ENCODE measurements at regions not wholly inside any gene's neighbourhood (a gene's known extent, or its start where the extent isn't known, plus 50 kb on each side); places are given as distances from the start of the nearest gene placed in this dataset.

DNA sequence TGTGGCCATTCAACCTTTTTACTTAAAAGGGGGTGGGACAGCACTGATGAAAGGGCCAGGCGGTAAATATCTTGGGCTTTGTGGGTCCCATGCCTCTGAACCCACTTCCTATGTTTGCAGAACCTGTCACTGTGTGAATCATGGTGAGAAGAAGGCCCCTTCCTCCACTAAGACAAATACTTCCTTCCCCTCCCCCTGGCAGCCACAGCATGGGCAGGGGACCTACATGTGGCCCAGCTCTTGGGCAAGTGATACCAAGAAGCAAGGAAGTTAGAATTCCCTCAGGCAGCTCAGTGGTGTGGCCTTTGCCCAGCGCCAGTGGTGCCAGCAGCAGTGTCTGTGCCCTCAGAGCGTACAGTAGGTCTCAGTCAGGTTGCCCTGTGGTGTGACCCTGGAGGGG lies 168.6 kb downstream of the TRIM33 start:
- ATAC-seq, result no peak
- H3K9ac ChIP-seq (ENCODE audit: low read length), result no peak overlapping the region
- no peak overlapping the region for H3K4me2 ChIP-seq (ENCODE audit: low read length)
- intact Hi-C loops (cut with micrococcal nuclease), result no loop called here
- no peaks in the 10 kb centered on the region for H3K79me2 ChIP-seq (ENCODE audit: insufficient read depth, low read length)
- H3K4me3 ChIP-seq (replicated peaks in 1 of 2; ENCODE audit: low read depth in 1 of 2, low read length in 2 of 2), result no peak overlapping the region
- H4K20me1 ChIP-seq (ENCODE audit: insufficient read depth), result no peaks in the 10 kb centered on the region
- H3K4me1 ChIP-seq (ENCODE audit: control insufficient read depth in 1 of 2, insufficient read depth in 2 of 2, low read length in 2 of 2), result peaks cover 0 to 11% of the 10 kb centered on the region in 2 experiments; a peak in 1 of 4 replicates
- H3K9me2 ChIP-seq (ENCODE audit: insufficient read depth), result no peaks in the 10 kb centered on the region
- H3K27ac ChIP-seq (ENCODE audit: low read depth, low read length), result no peak overlapping the region
- no peak overlapping the region for H2AFZ ChIP-seq (ENCODE audit: low read depth, low read length, poor library complexity, severe bottlenecking)
- H3K9me3 ChIP-seq (ENCODE audit: control insufficient read depth in 1 of 2, insufficient read depth in 1 of 2, low read depth in 1 of 2, low read length in 2 of 2), result no peaks in the 10 kb centered on the region
- ChIA-PET CTCF (no interaction called here), POLR2A (no interaction called here), RAD21 (ENCODE audit: low non-redundant PET in 1 of 2, low total read pairs in 2 of 2, uncharacterized antibody in 2 of 2, unreplicated experiment in 2 of 2) (no interaction called here)
- no peaks in the 10 kb centered on the region for H3K36me3 ChIP-seq (ENCODE audit: control insufficient read depth in 1 of 2, insufficient read depth in 2 of 2, low read length in 2 of 2)
- no peaks in the 10 kb centered on the region for H3K27me3 ChIP-seq (ENCODE audit: insufficient read depth, low read length)
- no peak for DNase-seq (ENCODE audit: low read depth, low spot score)
- BruUV-seq (replicated peaks), result no TSS peak
- TF ChIP-seq ZFX (IDR thresholded peaks at IDR 0.05), result no peak
- no peak for TF ChIP-seq ZNF274 (IDR thresholded peaks at IDR 0.05; ENCODE audit: low read depth, low read length)
- TF ChIP-seq EZH2 (IDR thresholded peaks at IDR 0.05), result no peak
- TF ChIP-seq, protein P1, sequence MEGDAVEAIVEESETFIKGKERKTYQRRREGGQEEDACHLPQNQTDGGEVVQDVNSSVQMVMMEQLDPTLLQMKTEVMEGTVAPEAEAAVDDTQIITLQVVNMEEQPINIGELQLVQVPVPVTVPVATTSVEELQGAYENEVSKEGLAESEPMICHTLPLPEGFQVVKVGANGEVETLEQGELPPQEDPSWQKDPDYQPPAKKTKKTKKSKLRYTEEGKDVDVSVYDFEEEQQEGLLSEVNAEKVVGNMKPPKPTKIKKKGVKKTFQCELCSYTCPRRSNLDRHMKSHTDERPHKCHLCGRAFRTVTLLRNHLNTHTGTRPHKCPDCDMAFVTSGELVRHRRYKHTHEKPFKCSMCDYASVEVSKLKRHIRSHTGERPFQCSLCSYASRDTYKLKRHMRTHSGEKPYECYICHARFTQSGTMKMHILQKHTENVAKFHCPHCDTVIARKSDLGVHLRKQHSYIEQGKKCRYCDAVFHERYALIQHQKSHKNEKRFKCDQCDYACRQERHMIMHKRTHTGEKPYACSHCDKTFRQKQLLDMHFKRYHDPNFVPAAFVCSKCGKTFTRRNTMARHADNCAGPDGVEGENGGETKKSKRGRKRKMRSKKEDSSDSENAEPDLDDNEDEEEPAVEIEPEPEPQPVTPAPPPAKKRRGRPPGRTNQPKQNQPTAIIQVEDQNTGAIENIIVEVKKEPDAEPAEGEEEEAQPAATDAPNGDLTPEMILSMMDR (IDR thresholded peaks at IDR 0.05 in 2 of 3, conservative IDR thresholded peaks at IDR 0.05 in 1 of 3; ENCODE audit: borderline replicate concordance in 1 of 3, insufficient read depth in 1 of 3, low read depth in 2 of 3, low read length in 2 of 3), result no peak
- TF ChIP-seq SRF (IDR thresholded peaks at IDR 0.05; ENCODE audit: low read depth), result no peak
- no peak for TF ChIP-seq RAD21 (IDR thresholded peaks at IDR 0.05; ENCODE audit: low read depth)
- TF ChIP-seq FOSL1 (IDR thresholded peaks at IDR 0.05; ENCODE audit: low read depth), result no peak
- TF ChIP-seq, protein P2, sequence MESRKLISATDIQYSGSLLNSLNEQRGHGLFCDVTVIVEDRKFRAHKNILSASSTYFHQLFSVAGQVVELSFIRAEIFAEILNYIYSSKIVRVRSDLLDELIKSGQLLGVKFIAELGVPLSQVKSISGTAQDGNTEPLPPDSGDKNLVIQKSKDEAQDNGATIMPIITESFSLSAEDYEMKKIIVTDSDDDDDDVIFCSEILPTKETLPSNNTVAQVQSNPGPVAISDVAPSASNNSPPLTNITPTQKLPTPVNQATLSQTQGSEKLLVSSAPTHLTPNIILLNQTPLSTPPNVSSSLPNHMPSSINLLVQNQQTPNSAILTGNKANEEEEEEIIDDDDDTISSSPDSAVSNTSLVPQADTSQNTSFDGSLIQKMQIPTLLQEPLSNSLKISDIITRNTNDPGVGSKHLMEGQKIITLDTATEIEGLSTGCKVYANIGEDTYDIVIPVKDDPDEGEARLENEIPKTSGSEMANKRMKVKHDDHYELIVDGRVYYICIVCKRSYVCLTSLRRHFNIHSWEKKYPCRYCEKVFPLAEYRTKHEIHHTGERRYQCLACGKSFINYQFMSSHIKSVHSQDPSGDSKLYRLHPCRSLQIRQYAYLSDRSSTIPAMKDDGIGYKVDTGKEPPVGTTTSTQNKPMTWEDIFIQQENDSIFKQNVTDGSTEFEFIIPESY (IDR thresholded peaks at IDR 0.05; ENCODE audit: extremely low read depth, insufficient replicate concordance, low read length), result no peak
- TF ChIP-seq CBX3 (IDR thresholded peaks at IDR 0.05; ENCODE audit: low read depth), result no peak
- TF ChIP-seq, protein P3, sequence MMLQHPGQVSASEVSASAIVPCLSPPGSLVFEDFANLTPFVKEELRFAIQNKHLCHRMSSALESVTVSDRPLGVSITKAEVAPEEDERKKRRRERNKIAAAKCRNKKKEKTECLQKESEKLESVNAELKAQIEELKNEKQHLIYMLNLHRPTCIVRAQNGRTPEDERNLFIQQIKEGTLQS (IDR thresholded peaks at IDR 0.05), result no peak
- TF ChIP-seq SP1 (IDR thresholded peaks at IDR 0.05; ENCODE audit: low read depth), result no peak
- no peak for TF ChIP-seq POLR2AphosphoS5 (IDR thresholded peaks at IDR 0.05; ENCODE audit: low read depth, low read length)
- TF ChIP-seq, protein P4, sequence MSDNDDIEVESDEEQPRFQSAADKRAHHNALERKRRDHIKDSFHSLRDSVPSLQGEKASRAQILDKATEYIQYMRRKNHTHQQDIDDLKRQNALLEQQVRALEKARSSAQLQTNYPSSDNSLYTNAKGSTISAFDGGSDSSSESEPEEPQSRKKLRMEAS (IDR thresholded peaks at IDR 0.05), result no peak
